OCI-LY1 (cell line): ENCODE measurements at regions not wholly inside any gene's neighbourhood (a gene's known extent, or its start where the extent isn't known, plus 50 kb on each side); places are given as distances from the start of the nearest gene placed in this dataset.

Source experiments
- CTCF ChIP-seq: fragments of 200-600 bp; sonication (generic), shearing (Covaris generic); IDR thresholded peaks from 2 replicates; pipeline ENCODE4 v1.5.1; 2017; ENCODE audit warnings: mild to moderate bottlenecking, antibody characterized with exemption, low read length, moderate library complexity, mixed read lengths
- EZH2 ChIP-seq: fragments of 200-600 bp; sonication (generic), shearing (Covaris generic); IDR thresholded peaks from 2 replicates; pipeline ENCODE4 v1.8.0; 2017; ENCODE audit warnings: borderline replicate concordance, mixed run types, mild to moderate bottlenecking, antibody characterized with exemption, low read length, moderate library complexity, mixed read lengths

GRCh38 chr20:51333971-51334370 lies 208.5 kb downstream of the NFATC2 start:
- TF ChIP-seq EZH2 (no peak), CTCF (no peak)
